Natural killer cell (primary cell): ENCODE measurements at regions not wholly inside any gene's neighbourhood (a gene's known extent, or its start where the extent isn't known, plus 50 kb on each side); places are given as distances from the start of the nearest gene placed in this dataset.

Experiments
- ATAC-seq, 3 donors: fragments of 150-1000 bp in 2 of 3; fragments of 200-7000 bp in 1 of 3; cut with Tn5 transposase; 1 replicate in 1 of 3; 2 replicates in 2 of 3; pipeline ENCODE4 v1.10.0; 2021; ENCODE audit warnings: mild to moderate bottlenecking in 2 of 3, moderate library complexity in 2 of 3
- DNase-seq, 2 donors: peaks; one replicate each; pipeline versions ENCODE4 v3.0.0 to v3.0.0-alpha.2; 2013 to 2021; ENCODE audit warnings: mixed read lengths in 1 of 2
- H3K27ac ChIP-seq: one replicate; pipeline ENCODE4 v1.5.1; 2013; ENCODE audit warnings: mild to moderate bottlenecking, low read length
- H3K27me3 ChIP-seq: one replicate; pipeline ENCODE4 v1.6.1; 2013; ENCODE audit warnings: low read length; ENCODE audit not compliant: control insufficient read depth, insufficient read depth
- H3K36me3 ChIP-seq: one replicate; pipeline ENCODE4 v1.6.1; 2013; ENCODE audit warnings: low read length; ENCODE audit not compliant: control insufficient read depth, insufficient read depth
- H3K4me1 ChIP-seq: one replicate; pipeline ENCODE4 v1.6.1; 2013; ENCODE audit warnings: low read length; ENCODE audit not compliant: control insufficient read depth, insufficient read depth
- H3K4me3 ChIP-seq: one replicate; pipeline ENCODE4 v1.5.1; 2013; ENCODE audit warnings: low read length
- H3K9me3 ChIP-seq: one replicate; pipeline ENCODE4 v1.6.1; 2013; ENCODE audit warnings: low read length; ENCODE audit not compliant: control insufficient read depth, insufficient read depth
- H3K27ac Mint-ChIP-seq, 2 donors: one replicate each; pipeline ENCODE4 v1.8.0; 2022; ENCODE audit warnings: mild to moderate bottlenecking in 2 of 2, mixed read lengths in 2 of 2, moderate library complexity in 1 of 2
- H3K27me3 Mint-ChIP-seq, 2 donors: one replicate each; pipeline ENCODE4 v1.8.0; 2022; ENCODE audit warnings: low read depth in 2 of 2, mixed read lengths in 2 of 2
- H3K36me3 Mint-ChIP-seq: one replicate; pipeline ENCODE4 v1.8.0; 2022; ENCODE audit warnings: mixed read lengths
- H3K4me1 Mint-ChIP-seq, 2 donors: one replicate each; pipeline ENCODE4 v1.8.0; 2022; ENCODE audit warnings: mixed read lengths in 2 of 2
- H3K4me3 Mint-ChIP-seq: one replicate; pipeline ENCODE4 v1.8.0; 2022; ENCODE audit warnings: mild to moderate bottlenecking, moderate library complexity, mixed read lengths
- H3K9me3 Mint-ChIP-seq, 2 donors: one replicate each; pipeline ENCODE4 v1.8.0; 2022; ENCODE audit warnings: mixed read lengths in 2 of 2
- WGBS: methylation state at CpG from one replicate; pipeline ENCODE4 v1.1.7; 2013; ENCODE audit warnings: missing lambda C conversion rate; ENCODE audit not compliant: insufficient coverage; 5-methylcytosine and 5-hydroxymethylcytosine counted together
- intact Hi-C: fragments of 100-400 bp; cut with micrococcal nuclease; formaldehyde crosslinking; loops from one replicate; pipeline ENCODE4 v1.14.2; 2022
- TF ChIP-seq, protein P1 (sequence below): fragments of 200-600 bp; IDR thresholded peaks from one replicate; pipeline ENCODE4 v1.8.0; 2022; ENCODE audit warnings: antibody characterized with exemption

- no peaks in the 10 kb centered on the region for H3K9me3 ChIP-seq
- WGBS = 63% methylated on average over 2 of the region's 2 CpGs
- Mint-ChIP-seq H3K27ac (no peak overlapping the region), H3K36me3 (no peaks in the 10 kb centered on the region), H3K27me3 (peaks cover 7 to 12% of the 10 kb centered on the region in 2 donors), H3K9me3 (no peaks in the 10 kb centered on the region), H3K4me3 (no peak overlapping the region), H3K4me1 (no peaks in the 10 kb centered on the region)
- H3K4me3 ChIP-seq = no peak overlapping the region
- intact Hi-C loops = no loop called here
- no peaks in the 10 kb centered on the region for H3K27me3 ChIP-seq
- DNase-seq (no peak), ATAC-seq (no peak)
- H3K36me3 ChIP-seq = no peaks in the 10 kb centered on the region
- TF ChIP-seq, protein P1, sequence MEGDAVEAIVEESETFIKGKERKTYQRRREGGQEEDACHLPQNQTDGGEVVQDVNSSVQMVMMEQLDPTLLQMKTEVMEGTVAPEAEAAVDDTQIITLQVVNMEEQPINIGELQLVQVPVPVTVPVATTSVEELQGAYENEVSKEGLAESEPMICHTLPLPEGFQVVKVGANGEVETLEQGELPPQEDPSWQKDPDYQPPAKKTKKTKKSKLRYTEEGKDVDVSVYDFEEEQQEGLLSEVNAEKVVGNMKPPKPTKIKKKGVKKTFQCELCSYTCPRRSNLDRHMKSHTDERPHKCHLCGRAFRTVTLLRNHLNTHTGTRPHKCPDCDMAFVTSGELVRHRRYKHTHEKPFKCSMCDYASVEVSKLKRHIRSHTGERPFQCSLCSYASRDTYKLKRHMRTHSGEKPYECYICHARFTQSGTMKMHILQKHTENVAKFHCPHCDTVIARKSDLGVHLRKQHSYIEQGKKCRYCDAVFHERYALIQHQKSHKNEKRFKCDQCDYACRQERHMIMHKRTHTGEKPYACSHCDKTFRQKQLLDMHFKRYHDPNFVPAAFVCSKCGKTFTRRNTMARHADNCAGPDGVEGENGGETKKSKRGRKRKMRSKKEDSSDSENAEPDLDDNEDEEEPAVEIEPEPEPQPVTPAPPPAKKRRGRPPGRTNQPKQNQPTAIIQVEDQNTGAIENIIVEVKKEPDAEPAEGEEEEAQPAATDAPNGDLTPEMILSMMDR = no peak
- H3K27ac ChIP-seq = no peak overlapping the region
- H3K4me1 ChIP-seq = no peaks in the 10 kb centered on the region
Observed at GRCh38 chr16:5461574-5461973, 364.0 kb upstream of the EEF2KMT start.

DNA sequence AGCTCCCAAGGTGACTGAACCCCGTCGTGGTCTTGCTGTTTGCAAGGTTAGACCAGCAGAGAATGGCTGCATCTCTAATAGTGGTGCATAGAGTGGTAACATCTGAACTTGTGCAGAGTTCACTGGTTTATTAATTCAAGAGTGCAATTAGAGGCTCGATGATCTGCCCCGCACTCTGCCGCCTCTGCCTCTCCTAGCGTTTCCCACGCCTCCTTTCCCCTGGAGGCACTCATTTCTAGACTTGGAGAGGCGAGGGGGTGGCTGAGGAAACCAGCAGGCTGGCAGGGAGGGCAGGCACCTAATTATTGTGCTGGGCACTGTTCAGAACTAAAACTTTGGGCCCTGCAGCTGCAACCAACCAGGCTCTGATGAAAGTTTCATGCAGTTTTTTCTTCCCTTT, 363.5 kb upstream of the EEF2KMT start:
- no peak for DNase-seq
- ATAC-seq = no peak
- Mint-ChIP-seq H3K4me1 (no peaks in the 10 kb centered on the region), H3K27ac (no peak overlapping the region), H3K9me3 (no peaks in the 10 kb centered on the region), H3K4me3 (no peak overlapping the region), H3K27me3 (peaks cover 6 to 15% of the 10 kb centered on the region in 2 donors), H3K36me3 (no peaks in the 10 kb centered on the region)
- Histone ChIP-seq H3K9me3 (no peaks in the 10 kb centered on the region), H3K27me3 (no peaks in the 10 kb centered on the region), H3K4me1 (no peaks in the 10 kb centered on the region), H3K4me3 (no peak overlapping the region), H3K27ac (no peak overlapping the region), H3K36me3 (no peaks in the 10 kb centered on the region)
- WGBS = 78% methylated on average over 8 of the region's 8 CpGs
- intact Hi-C loops = no loop called here
- TF ChIP-seq, protein P1 = no peak

DNA sequence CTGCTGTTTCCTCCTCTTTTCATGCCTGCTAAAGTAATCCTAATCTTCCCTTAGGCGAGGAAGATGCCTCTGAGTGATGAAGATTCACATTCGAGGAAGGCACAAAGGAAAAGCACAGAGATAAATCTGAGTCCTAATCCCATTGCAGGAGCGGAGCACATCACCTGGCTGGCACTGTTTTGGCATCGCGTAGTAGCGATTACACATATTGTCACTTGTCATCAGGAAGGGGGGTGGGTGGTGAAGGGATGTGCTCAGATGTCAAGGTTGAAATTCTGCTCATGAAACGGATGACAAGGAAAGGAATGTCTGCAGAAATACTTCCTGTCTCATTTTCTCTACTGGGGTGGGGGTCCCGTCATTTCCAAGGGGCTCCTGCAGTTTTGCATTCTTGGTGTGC, 363.1 kb upstream of the EEF2KMT start:
- H3K9me3 Mint-ChIP-seq = no peaks in the 10 kb centered on the region
- TF ChIP-seq, protein P1 = no peak
- DNase-seq (no peak), ATAC-seq (no peak)
- no peak overlapping the region for H3K27ac Mint-ChIP-seq
- no peak overlapping the region for H3K27ac ChIP-seq
- H3K36me3 Mint-ChIP-seq = no peaks in the 10 kb centered on the region
- H3K36me3 ChIP-seq = no peaks in the 10 kb centered on the region
- H3K27me3 Mint-ChIP-seq = peaks cover 2 to 12% of the 10 kb centered on the region in 2 donors
- intact Hi-C loops = no loop called here
- no peaks in the 10 kb centered on the region for H3K27me3 ChIP-seq
- H3K4me3 Mint-ChIP-seq = no peak overlapping the region
- H3K4me3 ChIP-seq = no peak overlapping the region
- no peaks in the 10 kb centered on the region for H3K9me3 ChIP-seq
- H3K4me1 Mint-ChIP-seq = no peaks in the 10 kb centered on the region
- H3K4me1 ChIP-seq = no peaks in the 10 kb centered on the region
- 71% methylated on average over 8 of the region's 8 CpGs for WGBS

DNA sequence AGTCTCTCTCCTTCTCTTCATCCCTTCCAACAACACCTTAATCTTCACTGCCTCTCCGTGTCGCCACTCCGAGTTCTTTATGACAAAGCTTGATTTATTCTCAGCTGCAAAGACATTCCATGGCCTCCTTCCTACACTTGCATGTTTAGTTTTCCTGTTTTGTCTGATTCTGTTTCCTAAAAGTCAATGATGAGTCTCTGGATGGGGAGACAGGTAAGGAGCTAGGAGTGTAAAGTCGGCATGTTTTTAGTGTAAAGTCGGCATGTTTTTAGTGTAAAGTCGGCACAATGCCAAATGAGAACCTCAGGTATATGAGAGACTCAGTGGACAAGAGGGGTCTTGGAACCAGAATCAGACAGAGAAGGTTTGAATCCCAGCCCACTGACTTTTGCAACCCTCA, 362.3 kb upstream of the EEF2KMT start:
- H3K27ac Mint-ChIP-seq = no peak overlapping the region
- no peaks in the 10 kb centered on the region for H3K27me3 ChIP-seq
- DNase-seq (no peak), ATAC-seq (no peak)
- H3K4me1 Mint-ChIP-seq = no peaks in the 10 kb centered on the region
- TF ChIP-seq, protein P1 = no peak
- 90% methylated on average over 6 of the region's 6 CpGs for WGBS
- H3K4me1 ChIP-seq = no peaks in the 10 kb centered on the region
- no peaks in the 10 kb centered on the region for H3K9me3 ChIP-seq
- no peaks in the 10 kb centered on the region for H3K36me3 ChIP-seq
- peaks cover 0 to 2% of the 10 kb centered on the region in 2 donors for H3K9me3 Mint-ChIP-seq
- intact Hi-C loops = no loop called here
- no peak overlapping the region for H3K4me3 ChIP-seq
- H3K4me3 Mint-ChIP-seq = no peak overlapping the region
- no peaks in the 10 kb centered on the region for H3K36me3 Mint-ChIP-seq
- H3K27me3 Mint-ChIP-seq = peaks cover 0 to 11% of the 10 kb centered on the region in 2 donors
- H3K27ac ChIP-seq = no peak overlapping the region
